ENCODE measurements at regions not wholly inside any gene's neighbourhood (a gene's known extent, or its start where the extent isn't known, plus 50 kb on each side); places are given as distances from the start of the nearest gene placed in this dataset.

GRCh38 chr16:73882033-73882432, 414.6 kb upstream of the PSMD7 start:
- no peaks in the 10 kb centered on the region for H3K79me2 ChIP-seq
- no peak for DNase-seq (ENCODE audit: low spot score)
- H3K9me2 ChIP-seq (replicated peaks; ENCODE audit: insufficient read depth) = no peaks in the 10 kb centered on the region
- peaks cover 3% of the 10 kb centered on the region for H3K27me3 ChIP-seq
- H3K4me2 ChIP-seq = peak overlapping the region; percentile 47
- H3K4me3 ChIP-seq = no peak overlapping the region
- H3K36me3 ChIP-seq (replicated peaks; ENCODE audit: insufficient read depth, low read depth) = no peaks in the 10 kb centered on the region
- no peak overlapping the region for H3K27ac ChIP-seq
- H4K20me1 ChIP-seq (ENCODE audit: insufficient read depth, poor library complexity, severe bottlenecking) = no peaks in the 10 kb centered on the region
- TF ChIP-seq CTCF (IDR thresholded peaks at IDR 0.05; ENCODE audit: poor library complexity) (no peak), EZH2 (IDR thresholded peaks at IDR 0.05; ENCODE audit: borderline replicate concordance) (no peak), EZH2phosphoT487 (IDR thresholded peaks at IDR 0.05; ENCODE audit: low read depth, severe bottlenecking, unreplicated experiment) (no peak)
- no peak overlapping the region for H2AFZ ChIP-seq
- H3K4me1 ChIP-seq (ENCODE audit: insufficient read depth) = no peaks in the 10 kb centered on the region
- WGBS (ENCODE audit: low lambda C conversion rate, missing lambda C conversion rate) = 31% methylated on average over 7 of the region's 7 CpGs
- H3K9me3 ChIP-seq (ENCODE audit: low read depth) = no peaks in the 10 kb centered on the region

- no peak overlapping the region for H3K27ac ChIP-seq
- H3K4me1 ChIP-seq (ENCODE audit: insufficient read depth) = no peaks in the 10 kb centered on the region
- H3K4me3 ChIP-seq = no peak overlapping the region
- no peaks in the 10 kb centered on the region for H3K36me3 ChIP-seq (replicated peaks; ENCODE audit: insufficient read depth, low read depth)
- H3K4me2 ChIP-seq = no peak overlapping the region
- TF ChIP-seq EZH2 (IDR thresholded peaks at IDR 0.05; ENCODE audit: borderline replicate concordance) (no peak), CTCF (IDR thresholded peaks at IDR 0.05; ENCODE audit: poor library complexity) (no peak), EZH2phosphoT487 (IDR thresholded peaks at IDR 0.05; ENCODE audit: low read depth, severe bottlenecking, unreplicated experiment) (no peak)
- no peak overlapping the region for H2AFZ ChIP-seq
- no peaks in the 10 kb centered on the region for H3K9me2 ChIP-seq (replicated peaks; ENCODE audit: insufficient read depth)
- no peak for DNase-seq (ENCODE audit: low spot score)
- H3K79me2 ChIP-seq = no peaks in the 10 kb centered on the region
- no peaks in the 10 kb centered on the region for H3K27me3 ChIP-seq
- no peaks in the 10 kb centered on the region for H3K9me3 ChIP-seq (ENCODE audit: low read depth)
- WGBS (ENCODE audit: low lambda C conversion rate, missing lambda C conversion rate) = 73% methylated on average over 2 of the region's 2 CpGs
- no peaks in the 10 kb centered on the region for H4K20me1 ChIP-seq (ENCODE audit: insufficient read depth, poor library complexity, severe bottlenecking)
Observed at GRCh38 chr16:73879621-73880020, 417.0 kb upstream of the PSMD7 start.

GRCh38 chr16:73878611-73879010, 418.0 kb upstream of the PSMD7 start:
- no peak overlapping the region for H3K4me3 ChIP-seq
- no peaks in the 10 kb centered on the region for H3K9me2 ChIP-seq (replicated peaks; ENCODE audit: insufficient read depth)
- H3K79me2 ChIP-seq = no peaks in the 10 kb centered on the region
- no peaks in the 10 kb centered on the region for H4K20me1 ChIP-seq (ENCODE audit: insufficient read depth, poor library complexity, severe bottlenecking)
- TF ChIP-seq EZH2phosphoT487 (IDR thresholded peaks at IDR 0.05; ENCODE audit: low read depth, severe bottlenecking, unreplicated experiment) (no peak), CTCF (IDR thresholded peaks at IDR 0.05; ENCODE audit: poor library complexity) (peak; percentile 84)
- H2AFZ ChIP-seq = no peak overlapping the region
- H3K27ac ChIP-seq = no peak overlapping the region
- H3K4me2 ChIP-seq = no peak overlapping the region
- H3K4me1 ChIP-seq (ENCODE audit: insufficient read depth) = peaks cover 3% of the 10 kb centered on the region
- H3K36me3 ChIP-seq (replicated peaks; ENCODE audit: insufficient read depth, low read depth) = no peaks in the 10 kb centered on the region
- DNase-seq (ENCODE audit: low spot score) = peak; percentile 72
- H3K27me3 ChIP-seq = no peaks in the 10 kb centered on the region
- H3K9me3 ChIP-seq (ENCODE audit: low read depth) = no peaks in the 10 kb centered on the region
- 32% methylated on average over 2 of the region's 2 CpGs for whole genome bisulfite sequencing (ENCODE audit: low lambda C conversion rate, missing lambda C conversion rate)

- no peak overlapping the region for H3K4me2 ChIP-seq
- no peak for DNase-seq (ENCODE audit: low spot score)
- no peak for TF ChIP-seq CTCF (IDR thresholded peaks at IDR 0.05; ENCODE audit: poor library complexity)
- no peak for TF ChIP-seq EZH2 (IDR thresholded peaks at IDR 0.05; ENCODE audit: borderline replicate concordance)
- TF ChIP-seq EZH2phosphoT487 (IDR thresholded peaks at IDR 0.05; ENCODE audit: low read depth, severe bottlenecking, unreplicated experiment) = no peak
Observed at GRCh38 chr16:73877150-73877549, 419.5 kb upstream of the PSMD7 start.

More at GRCh38 chr16:73877150-73877549, 419.5 kb upstream of the PSMD7 start:
- Histone ChIP-seq H3K4me1 (ENCODE audit: insufficient read depth) (peaks cover 7% of the 10 kb centered on the region), H3K36me3 (replicated peaks; ENCODE audit: insufficient read depth, low read depth) (no peaks in the 10 kb centered on the region), H3K9me2 (replicated peaks; ENCODE audit: insufficient read depth) (no peaks in the 10 kb centered on the region), H3K79me2 (no peaks in the 10 kb centered on the region), H3K27ac (no peak overlapping the region), H4K20me1 (ENCODE audit: insufficient read depth, poor library complexity, severe bottlenecking) (no peaks in the 10 kb centered on the region), H2AFZ (no peak overlapping the region), H3K27me3 (no peaks in the 10 kb centered on the region), H3K9me3 (ENCODE audit: low read depth) (no peaks in the 10 kb centered on the region), H3K4me3 (no peak overlapping the region)
- WGBS (ENCODE audit: low lambda C conversion rate, missing lambda C conversion rate) = 52% methylated on average over 3 of the region's 3 CpGs
